ENCODE measurements at regions not wholly inside any gene's neighbourhood (a gene's known extent, or its start where the extent isn't known, plus 50 kb on each side); places are given as distances from the start of the nearest gene placed in this dataset.

DNA sequence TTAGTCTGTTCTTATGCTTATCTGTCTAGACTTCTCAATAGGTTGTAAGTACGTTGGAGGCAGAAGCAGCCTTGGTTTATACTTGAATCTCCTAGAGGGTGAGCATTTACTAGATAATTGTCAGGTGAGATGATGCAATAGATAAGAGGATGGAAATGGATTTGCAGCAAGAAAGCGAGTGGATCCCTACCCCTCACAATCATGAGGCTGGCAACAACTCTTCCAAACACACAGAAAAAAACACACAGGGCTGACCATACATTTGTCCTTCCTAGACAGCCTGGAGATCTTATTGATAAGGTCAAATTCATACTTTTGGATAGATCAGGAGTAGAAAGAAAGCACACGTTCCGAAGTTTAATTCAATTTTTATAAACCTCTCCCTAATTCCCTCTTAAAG is 481.4 kb upstream of the CAMK1G start:
- H3K27ac ChIP-seq (ENCODE audit: low read length, poor library complexity, severe bottlenecking) = no peak overlapping the region
- H2BK5ac ChIP-seq (ENCODE audit: low read depth, low read length, poor library complexity, severe bottlenecking) = no peak overlapping the region
- H3K4ac ChIP-seq (ENCODE audit: low read depth in 1 of 2, low read length in 2 of 2) = no peak overlapping the region
- no peak overlapping the region for H3K9ac ChIP-seq (ENCODE audit: low read length)
- no peak overlapping the region for H2BK15ac ChIP-seq (ENCODE audit: low read depth, poor library complexity, severe bottlenecking)
- no peak overlapping the region for H3K23ac ChIP-seq (ENCODE audit: low read length in 2 of 2)
- no peak overlapping the region for H2BK12ac ChIP-seq (ENCODE audit: low read length in 2 of 2)
- H3K14ac ChIP-seq (ENCODE audit: low read length in 2 of 2) = no peak overlapping the region
- no peak overlapping the region for H3K4me2 ChIP-seq (ENCODE audit: low read length, poor library complexity, severe bottlenecking)
- H2AK5ac ChIP-seq (ENCODE audit: low read length, severe bottlenecking) = no peak overlapping the region
- no peaks in the 10 kb centered on the region for H3K79me1 ChIP-seq (replicated peaks; ENCODE audit: low read length, poor library complexity, severe bottlenecking)
- DNase-seq = no peak
- H2BK120ac ChIP-seq (ENCODE audit: low read depth, low read length) = no peak overlapping the region
- 88% methylated on average over 1 of the region's 4 CpGs for WGBS
- H3K4me1 ChIP-seq (ENCODE audit: control insufficient read depth, insufficient read depth, low read depth, low read length) = peaks cover 10% of the 10 kb centered on the region
- H2AFZ ChIP-seq (ENCODE audit: low read depth, low read length) = no peak overlapping the region
- H3K18ac ChIP-seq (ENCODE audit: low read depth in 1 of 2, low read length in 2 of 2) = no peak overlapping the region
- no peak overlapping the region for H4K91ac ChIP-seq (ENCODE audit: low read length)
- peaks cover 0 to 38% of the 10 kb centered on the region in 2 experiments for H3K27me3 ChIP-seq (ENCODE audit: control insufficient read depth in 1 of 2, insufficient read depth in 1 of 2, low read length in 2 of 2)
- H4K8ac ChIP-seq (ENCODE audit: low read length) = no peak overlapping the region
- no peak overlapping the region for H3K4me3 ChIP-seq (ENCODE audit: insufficient read depth in 1 of 2, low read depth in 1 of 2, low read length in 2 of 2)
- no peaks in the 10 kb centered on the region for H3K36me3 ChIP-seq (ENCODE audit: control insufficient read depth in 1 of 2, insufficient read depth in 2 of 2, low read depth in 1 of 2, low read length in 2 of 2)
- H3K9me3 ChIP-seq (ENCODE audit: control insufficient read depth, low read length) = no peaks in the 10 kb centered on the region

DNA sequence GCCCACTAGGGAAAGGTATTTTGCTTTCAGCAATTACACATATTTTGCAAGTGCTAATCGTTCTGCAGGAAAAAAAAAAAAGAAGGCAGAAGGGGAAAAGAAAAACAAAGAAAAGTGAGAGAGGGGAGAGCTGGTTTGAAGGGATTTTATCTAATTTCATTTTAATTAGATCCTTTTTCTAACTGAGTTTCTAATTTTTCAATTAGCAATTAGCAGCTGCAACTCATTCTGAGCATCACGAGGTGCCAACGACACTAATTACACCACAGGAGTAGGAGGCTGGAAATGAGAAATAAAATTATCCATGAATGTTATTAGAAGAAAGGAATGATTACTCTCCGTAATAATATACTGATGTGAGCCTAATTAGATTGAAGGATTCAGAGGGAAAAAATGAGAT is 481.0 kb upstream of the CAMK1G start:
- H2BK5ac ChIP-seq (ENCODE audit: low read depth, low read length, poor library complexity, severe bottlenecking) = no peak overlapping the region
- H4K8ac ChIP-seq (ENCODE audit: low read length) = no peak overlapping the region
- no peaks in the 10 kb centered on the region for H3K9me3 ChIP-seq (ENCODE audit: control insufficient read depth, low read length)
- WGBS = 87% methylated on average over 3 of the region's 4 CpGs
- no peak overlapping the region for H3K14ac ChIP-seq (ENCODE audit: low read length in 2 of 2)
- no peak overlapping the region for H3K27ac ChIP-seq (ENCODE audit: low read length, poor library complexity, severe bottlenecking)
- H2BK120ac ChIP-seq (ENCODE audit: low read depth, low read length) = no peak overlapping the region
- H3K4me2 ChIP-seq (ENCODE audit: low read length, poor library complexity, severe bottlenecking) = no peak overlapping the region
- H2BK15ac ChIP-seq (ENCODE audit: low read depth, poor library complexity, severe bottlenecking) = no peak overlapping the region
- H3K36me3 ChIP-seq (ENCODE audit: control insufficient read depth in 1 of 2, insufficient read depth in 2 of 2, low read depth in 1 of 2, low read length in 2 of 2) = no peaks in the 10 kb centered on the region
- H3K4me1 ChIP-seq (ENCODE audit: control insufficient read depth, insufficient read depth, low read depth, low read length) = peaks cover 10% of the 10 kb centered on the region
- no peaks in the 10 kb centered on the region for H3K79me1 ChIP-seq (replicated peaks; ENCODE audit: low read length, poor library complexity, severe bottlenecking)
- H3K23ac ChIP-seq (ENCODE audit: low read length in 2 of 2) = no peak overlapping the region
- H2AK5ac ChIP-seq (ENCODE audit: low read length, severe bottlenecking) = no peak overlapping the region
- no peak overlapping the region for H3K9ac ChIP-seq (ENCODE audit: low read length)
- H3K18ac ChIP-seq (ENCODE audit: low read depth in 1 of 2, low read length in 2 of 2) = no peak overlapping the region
- H4K91ac ChIP-seq (ENCODE audit: low read length) = no peak overlapping the region
- no peak overlapping the region for H2AFZ ChIP-seq (ENCODE audit: low read depth, low read length)
- DNase-seq = no peak
- no peak overlapping the region for H2BK12ac ChIP-seq (ENCODE audit: low read length in 2 of 2)
- H3K4ac ChIP-seq (ENCODE audit: low read depth in 1 of 2, low read length in 2 of 2) = no peak overlapping the region
- peaks cover 0 to 38% of the 10 kb centered on the region in 2 experiments for H3K27me3 ChIP-seq (ENCODE audit: control insufficient read depth in 1 of 2, insufficient read depth in 1 of 2, low read length in 2 of 2)
- H3K4me3 ChIP-seq (ENCODE audit: insufficient read depth in 1 of 2, low read depth in 1 of 2, low read length in 2 of 2) = no peak overlapping the region

DNA sequence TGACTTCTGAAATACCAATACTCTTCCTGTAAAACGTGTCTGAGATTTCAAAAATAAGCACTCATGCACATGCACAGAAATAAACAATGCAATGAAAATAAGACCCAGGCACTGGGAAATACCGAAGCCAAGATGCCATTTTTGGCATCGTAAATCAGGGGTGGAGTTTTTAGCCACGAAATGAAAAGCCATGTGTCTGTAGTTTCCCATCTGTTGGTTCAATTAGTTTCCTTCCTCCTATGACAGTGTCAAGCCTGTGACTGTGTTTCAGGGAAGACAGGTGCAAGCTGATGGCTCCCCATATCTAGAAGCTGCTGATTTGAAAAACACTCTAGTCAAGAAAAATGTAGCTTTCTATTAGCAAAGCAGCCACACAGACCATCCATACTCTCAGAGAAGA is 480.4 kb upstream of the CAMK1G start:
- Histone ChIP-seq H3K4ac (ENCODE audit: low read depth in 1 of 2, low read length in 2 of 2) (no peak overlapping the region), H4K91ac (ENCODE audit: low read length) (no peak overlapping the region), H3K4me2 (ENCODE audit: low read length, poor library complexity, severe bottlenecking) (no peak overlapping the region), H3K14ac (ENCODE audit: low read length in 2 of 2) (no peak overlapping the region), H4K8ac (ENCODE audit: low read length) (no peak overlapping the region), H3K27me3 (ENCODE audit: control insufficient read depth in 1 of 2, insufficient read depth in 1 of 2, low read length in 2 of 2) (peaks cover 0 to 38% of the 10 kb centered on the region in 2 experiments), H2AFZ (ENCODE audit: low read depth, low read length) (no peak overlapping the region), H2AK5ac (ENCODE audit: low read length, severe bottlenecking) (no peak overlapping the region), H3K9ac (ENCODE audit: low read length) (no peak overlapping the region), H3K27ac (ENCODE audit: low read length, poor library complexity, severe bottlenecking) (no peak overlapping the region), H2BK12ac (ENCODE audit: low read length in 2 of 2) (no peak overlapping the region), H3K36me3 (ENCODE audit: control insufficient read depth in 1 of 2, insufficient read depth in 2 of 2, low read depth in 1 of 2, low read length in 2 of 2) (no peaks in the 10 kb centered on the region), H3K23ac (ENCODE audit: low read length in 2 of 2) (no peak overlapping the region), H2BK120ac (ENCODE audit: low read depth, low read length) (no peak overlapping the region), H3K4me3 (ENCODE audit: insufficient read depth in 1 of 2, low read depth in 1 of 2, low read length in 2 of 2) (no peak overlapping the region), H3K18ac (ENCODE audit: low read depth in 1 of 2, low read length in 2 of 2) (no peak overlapping the region), H3K79me1 (replicated peaks; ENCODE audit: low read length, poor library complexity, severe bottlenecking) (no peaks in the 10 kb centered on the region), H2BK5ac (ENCODE audit: low read depth, low read length, poor library complexity, severe bottlenecking) (no peak overlapping the region), H3K9me3 (ENCODE audit: control insufficient read depth, low read length) (no peaks in the 10 kb centered on the region), H3K4me1 (ENCODE audit: control insufficient read depth, insufficient read depth, low read depth, low read length) (peaks cover 10% of the 10 kb centered on the region), H2BK15ac (ENCODE audit: low read depth, poor library complexity, severe bottlenecking) (no peak overlapping the region)
- DNase-seq = no peak
- 43% methylated on average over 4 of the region's 4 CpGs for WGBS

DNA sequence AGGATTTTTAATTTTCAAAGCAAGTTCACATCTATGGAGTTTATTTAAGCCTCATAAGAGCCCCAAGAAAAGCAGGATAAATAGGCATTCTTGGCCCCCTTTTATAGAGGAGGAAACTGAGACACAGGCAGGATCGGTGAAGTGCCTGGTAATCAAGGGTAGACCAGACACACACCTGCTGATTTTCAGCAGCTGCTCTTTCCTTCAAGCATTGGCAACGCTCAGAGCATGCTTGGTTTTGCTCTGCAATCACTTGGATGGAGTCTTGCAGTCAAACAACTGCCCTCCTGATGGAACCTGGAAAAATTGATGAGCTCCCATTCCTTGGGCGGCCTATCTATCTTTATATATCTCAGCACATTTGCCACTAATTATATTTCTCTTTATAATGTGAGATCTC is 478.9 kb upstream of the CAMK1G start:
- Histone ChIP-seq H3K9ac (ENCODE audit: low read length) (no peak overlapping the region), H3K9me3 (ENCODE audit: control insufficient read depth, low read length) (no peaks in the 10 kb centered on the region), H3K14ac (ENCODE audit: low read length in 2 of 2) (no peak overlapping the region), H2BK5ac (ENCODE audit: low read depth, low read length, poor library complexity, severe bottlenecking) (no peak overlapping the region), H4K8ac (ENCODE audit: low read length) (no peak overlapping the region), H2AK5ac (ENCODE audit: low read length, severe bottlenecking) (no peak overlapping the region), H2BK12ac (ENCODE audit: low read length in 2 of 2) (no peak overlapping the region), H3K4me1 (ENCODE audit: control insufficient read depth, insufficient read depth, low read depth, low read length) (peaks cover 10% of the 10 kb centered on the region), H4K91ac (ENCODE audit: low read length) (no peak overlapping the region), H3K4me2 (ENCODE audit: low read length, poor library complexity, severe bottlenecking) (no peak overlapping the region), H3K18ac (ENCODE audit: low read depth in 1 of 2, low read length in 2 of 2) (no peak overlapping the region), H3K23ac (ENCODE audit: low read length in 2 of 2) (no peak overlapping the region), H3K27ac (ENCODE audit: low read length, poor library complexity, severe bottlenecking) (no peak overlapping the region), H2BK15ac (ENCODE audit: low read depth, poor library complexity, severe bottlenecking) (no peak overlapping the region), H3K36me3 (ENCODE audit: control insufficient read depth in 1 of 2, insufficient read depth in 2 of 2, low read depth in 1 of 2, low read length in 2 of 2) (no peaks in the 10 kb centered on the region), H3K27me3 (ENCODE audit: control insufficient read depth in 1 of 2, insufficient read depth in 1 of 2, low read length in 2 of 2) (peaks cover 0 to 32% of the 10 kb centered on the region in 2 experiments), H3K4ac (ENCODE audit: low read depth in 1 of 2, low read length in 2 of 2) (no peak overlapping the region), H3K79me1 (replicated peaks; ENCODE audit: low read length, poor library complexity, severe bottlenecking) (no peaks in the 10 kb centered on the region), H3K4me3 (ENCODE audit: insufficient read depth in 1 of 2, low read depth in 1 of 2, low read length in 2 of 2) (no peak overlapping the region), H2BK120ac (ENCODE audit: low read depth, low read length) (no peak overlapping the region), H2AFZ (ENCODE audit: low read depth, low read length) (no peak overlapping the region)
- no peak for DNase-seq
- WGBS = 85% methylated on average over 2 of the region's 3 CpGs

All from mesenchymal stem cell (in vitro differentiated cells and primary cell).